ENCODE measurements at regions not wholly inside any gene's neighbourhood (a gene's known extent, or its start where the extent isn't known, plus 50 kb on each side); places are given as distances from the start of the nearest gene placed in this dataset.
"Not testable (repeated sequence)": the region's sequence is repeated elsewhere in the genome, so short reads cannot be mapped to it uniquely, and the experiment has no call there.

DNA sequence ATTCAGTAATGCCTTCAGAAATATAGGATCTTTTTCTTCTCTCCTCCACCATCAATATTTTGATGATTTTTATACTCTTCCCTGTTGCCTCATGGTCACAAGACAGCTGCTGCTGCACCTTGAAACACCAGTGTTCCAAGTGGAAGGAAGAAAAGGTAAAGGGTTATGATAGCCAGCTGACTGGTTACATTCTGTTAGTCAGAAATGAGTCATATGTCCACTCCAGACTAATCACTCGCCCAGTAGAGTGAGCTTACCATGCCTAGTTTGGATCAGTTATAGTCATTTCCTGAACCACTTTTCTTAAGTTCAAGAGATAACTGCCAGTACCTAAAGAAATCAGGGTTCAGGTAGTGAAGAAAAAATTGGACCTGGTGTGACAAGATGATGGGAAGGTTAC, 532.3 kb upstream of the SMIM31 start:
- no peak for DNase-seq

- no peak for DNase-seq
Observed at GRCh38 chr4:164224871-164225270, 529.1 kb upstream of the SMIM31 start.

GRCh38 chr4:164229255-164229654, 524.7 kb upstream of the SMIM31 start:
- DNase-seq: no peak

DNA sequence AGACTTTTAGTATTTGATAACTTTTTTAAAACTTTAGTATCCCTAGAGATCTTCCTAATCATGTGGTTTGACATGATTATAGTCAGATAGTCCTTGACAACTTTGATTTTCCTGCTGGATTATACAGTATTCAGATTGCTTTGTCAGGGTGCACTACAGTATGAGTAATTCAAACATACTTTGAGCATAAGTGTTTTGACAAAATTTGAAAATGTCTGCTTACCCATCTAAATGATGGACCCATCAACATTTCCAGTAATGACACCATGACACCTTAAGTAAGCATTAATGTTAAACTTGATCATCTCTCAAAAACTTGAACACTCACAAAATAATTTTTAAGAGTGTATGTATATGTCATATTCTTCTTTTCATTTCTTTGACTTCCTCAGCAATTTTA, 514.5 kb upstream of the SMIM31 start:
- no peak for DNase-seq

GRCh38 chr4:164239976-164240375, 514.0 kb upstream of the SMIM31 start:
- DNase-seq: no peak

- no peak for DNase-seq
Observed at GRCh38 chr4:164251257-164251656, 502.7 kb upstream of the SMIM31 start.

DNA sequence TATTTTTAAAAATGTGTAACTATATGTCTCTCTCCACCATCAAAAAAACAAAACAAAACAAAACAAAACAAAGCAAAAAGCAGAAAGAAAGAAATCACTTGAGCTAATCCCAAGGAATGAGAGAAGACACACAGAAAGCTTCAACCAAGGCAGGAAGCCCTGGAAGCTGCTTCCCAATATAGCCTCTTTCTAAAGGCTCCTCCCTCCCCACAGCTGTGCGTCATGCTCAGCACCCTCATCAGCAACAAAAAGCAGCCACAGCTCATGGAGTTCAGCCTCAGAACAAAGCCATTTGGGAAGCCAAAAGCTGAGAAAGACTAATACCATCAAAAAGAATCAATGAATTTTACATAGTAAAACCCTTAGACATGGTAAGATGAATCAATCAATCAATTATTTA, 501.6 kb upstream of the SMIM31 start:
- DNase-seq: no peak

DNA sequence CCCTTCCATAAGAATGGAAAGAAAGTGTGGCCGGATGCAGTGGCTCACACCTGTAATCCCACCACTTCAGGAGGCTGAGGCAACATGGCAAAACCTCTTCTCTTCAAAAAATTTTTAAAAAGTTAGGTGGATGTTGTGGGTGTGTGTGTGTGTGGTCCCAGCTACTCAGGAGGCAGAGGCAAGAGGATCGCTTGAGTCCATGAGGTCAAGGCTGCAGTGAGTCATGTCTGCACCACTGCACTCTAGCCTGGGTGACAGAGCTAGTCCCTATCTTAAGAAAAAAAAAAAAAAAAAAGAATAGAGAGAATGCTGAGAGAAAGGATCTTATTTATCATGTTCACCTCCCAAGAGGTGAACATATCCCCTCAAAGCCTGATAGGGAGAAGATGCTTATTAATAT, 492.1 kb upstream of the SMIM31 start:
- DNase-seq: no peak

GRCh38 chr4:164262508-164262907, 491.4 kb upstream of the SMIM31 start:
- not testable (repeated sequence) for DNase-seq

DNA sequence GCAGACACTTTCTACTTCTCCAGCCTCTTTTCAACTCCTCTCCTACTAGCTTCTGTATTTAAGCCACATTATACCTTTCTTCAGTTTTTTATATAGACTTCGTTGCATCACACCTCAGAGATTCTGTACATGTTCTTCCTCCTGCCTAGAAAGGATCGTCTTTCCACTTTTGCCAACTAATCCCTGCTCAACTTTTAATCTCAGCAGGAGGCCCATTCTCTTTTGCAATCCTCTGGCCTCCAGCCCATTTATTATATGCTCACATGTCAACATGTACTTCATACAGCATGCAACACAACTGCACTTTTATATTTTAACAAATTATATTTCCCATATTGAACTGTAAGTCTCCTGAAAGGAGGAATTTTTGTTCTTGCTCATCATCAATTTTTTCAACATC, 476.5 kb upstream of the SMIM31 start:
- not testable (repeated sequence) for DNase-seq

- no peak for DNase-seq
Observed at GRCh38 chr4:164287173-164287572, 466.8 kb upstream of the SMIM31 start.

- no peak for DNase-seq
Observed at GRCh38 chr4:164288578-164288977, 465.4 kb upstream of the SMIM31 start.

DNA sequence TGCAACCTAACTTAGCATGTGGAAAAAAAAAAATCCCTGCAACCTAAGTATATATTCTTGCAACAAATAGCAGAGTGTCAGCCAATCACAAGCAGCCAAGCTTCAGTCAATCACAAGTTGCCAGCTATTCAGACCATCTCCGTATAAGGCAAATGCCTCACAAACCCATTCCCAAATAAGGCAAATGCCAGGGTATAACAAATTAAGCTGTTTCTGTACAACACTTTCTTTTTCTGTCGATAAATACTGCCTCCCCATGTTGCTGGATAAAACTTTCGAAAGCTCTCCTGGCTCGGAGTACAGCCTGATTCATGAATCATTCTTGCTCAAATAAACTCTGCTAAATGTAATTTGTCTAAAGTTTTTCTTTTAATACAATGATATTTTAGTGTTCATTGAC, 460.7 kb upstream of the SMIM31 start:
- no peak for DNase-seq

GRCh38 chr4:164293743-164294142, 460.2 kb upstream of the SMIM31 start:
- DNase-seq: no peak

- DNase-seq: no peak
Observed at GRCh38 chr4:164301430-164301829, 452.5 kb upstream of the SMIM31 start.

GRCh38 chr4:164304101-164304639, 449.8 kb upstream of the SMIM31 start:
- DNase-seq: no peak

DNA sequence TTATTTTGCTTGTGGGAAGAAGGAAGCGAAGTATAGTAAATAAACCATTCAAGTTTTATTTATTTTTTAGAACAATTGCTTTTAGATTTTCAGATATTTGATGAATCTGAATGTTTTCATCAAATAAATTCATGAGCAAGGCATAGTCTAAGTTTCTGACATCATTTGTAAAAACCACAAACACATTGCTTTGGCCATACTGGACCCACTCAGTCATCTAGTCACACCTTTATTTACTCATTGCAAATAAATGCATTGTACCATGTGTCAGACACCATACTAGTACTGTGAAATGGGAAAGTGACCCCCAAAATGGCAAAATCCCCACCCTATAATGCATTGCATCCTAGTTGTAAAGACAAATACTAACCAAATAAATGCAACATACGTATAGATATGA, 449.1 kb upstream of the SMIM31 start:
- no peak for DNase-seq

DNA sequence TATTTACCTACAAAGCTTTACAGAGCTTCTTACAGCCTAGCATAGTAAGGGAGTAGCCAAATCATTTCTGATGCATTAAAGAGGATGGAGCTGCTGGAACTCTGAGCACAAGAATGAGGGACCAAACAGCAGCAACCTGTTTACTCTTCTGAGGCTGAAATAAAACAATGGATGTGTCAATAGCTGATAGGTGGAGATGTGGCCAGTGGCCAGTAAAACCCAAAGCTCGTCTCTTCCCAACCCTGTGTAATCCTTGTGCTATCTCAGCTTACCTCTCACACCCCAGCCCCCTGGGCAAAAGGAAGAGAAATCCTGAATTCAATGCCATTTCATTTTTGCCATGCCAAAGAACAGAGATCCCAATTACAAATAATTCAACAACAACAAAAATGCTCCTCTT, 446.7 kb upstream of the SMIM31 start:
- no peak for DNase-seq

DNA sequence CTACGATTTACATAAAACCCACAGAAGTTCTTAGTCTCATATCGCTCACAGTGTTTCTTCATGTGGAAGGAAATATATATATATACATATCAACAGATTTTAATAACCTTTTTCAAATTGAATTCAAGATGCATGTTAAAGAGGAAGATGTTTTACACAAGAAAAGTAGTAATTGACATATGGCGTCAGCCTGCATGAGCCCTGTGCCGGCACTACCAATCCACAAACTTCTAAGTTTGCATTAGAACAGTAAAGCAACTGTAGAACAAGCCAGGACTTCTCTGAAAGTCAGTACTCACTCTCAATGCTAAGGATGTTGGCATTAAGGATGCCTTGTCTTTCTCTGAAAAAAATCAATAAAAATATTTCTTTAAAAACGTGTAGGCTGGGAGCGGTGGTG, 441.3 kb upstream of the SMIM31 start:
- no peak for DNase-seq

DNA sequence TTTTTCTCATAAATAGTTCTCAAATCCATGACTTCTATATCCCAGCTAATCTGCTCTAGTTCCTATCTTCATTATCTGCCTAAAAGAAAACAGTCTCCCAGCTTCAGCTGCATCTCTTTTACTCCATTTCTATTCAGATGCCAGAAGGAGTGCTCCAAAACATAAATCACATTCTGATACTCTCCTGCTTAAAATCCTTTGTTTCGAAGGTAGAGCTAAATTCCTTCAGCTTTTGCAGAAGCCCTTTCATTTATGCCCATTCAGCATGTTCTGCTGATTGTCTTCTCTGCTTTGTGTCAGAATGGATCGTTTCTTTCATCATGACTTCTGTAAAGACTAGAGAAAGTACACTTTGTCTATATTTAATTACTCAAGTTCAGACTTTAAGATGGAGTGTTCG, 440.1 kb upstream of the SMIM31 start:
- DNase-seq: no peak

DNA sequence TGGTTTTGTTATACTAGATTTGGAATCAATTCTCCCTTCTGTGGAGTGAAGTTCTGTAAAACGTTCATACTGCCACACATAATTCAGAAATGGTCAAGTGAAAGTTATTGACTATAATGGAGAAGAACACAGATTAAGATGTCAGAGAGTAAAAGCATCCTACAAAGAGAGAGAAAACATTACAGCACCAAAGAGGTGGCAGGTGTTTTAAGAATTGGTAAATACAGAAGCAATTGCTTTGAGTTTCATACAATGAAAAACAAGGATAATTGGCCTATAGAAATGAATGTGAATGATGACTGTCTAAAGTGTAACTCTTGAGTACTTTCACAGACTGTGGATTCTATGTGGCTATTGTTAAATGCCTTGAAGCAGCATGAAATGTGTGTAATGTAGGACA, 435.6 kb upstream of the SMIM31 start:
- no peak for DNase-seq

DNA sequence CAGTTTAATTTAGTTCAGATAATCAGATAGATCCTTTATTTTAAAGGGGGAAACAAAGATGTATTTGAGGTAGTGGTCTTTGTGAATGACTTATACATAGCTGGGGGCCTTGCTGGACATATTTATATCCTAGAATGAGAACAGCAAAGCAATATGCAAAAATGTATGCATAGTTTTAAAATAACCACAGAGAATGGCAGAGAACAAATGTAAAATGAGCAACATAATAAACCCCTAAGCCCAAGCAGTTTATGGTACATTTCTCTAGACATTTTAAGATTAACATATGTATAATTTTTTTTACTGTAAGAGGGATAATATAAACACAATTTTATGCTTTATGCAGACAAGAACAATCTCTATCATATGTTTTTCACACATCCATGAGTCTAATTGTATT, 434.2 kb upstream of the SMIM31 start:
- no peak for DNase-seq

- DNase-seq: no peak
Observed at GRCh38 chr4:164320847-164321246, 433.1 kb upstream of the SMIM31 start.

GRCh38 chr4:164326056-164326455, 427.9 kb upstream of the SMIM31 start:
- no peak for DNase-seq

DNA sequence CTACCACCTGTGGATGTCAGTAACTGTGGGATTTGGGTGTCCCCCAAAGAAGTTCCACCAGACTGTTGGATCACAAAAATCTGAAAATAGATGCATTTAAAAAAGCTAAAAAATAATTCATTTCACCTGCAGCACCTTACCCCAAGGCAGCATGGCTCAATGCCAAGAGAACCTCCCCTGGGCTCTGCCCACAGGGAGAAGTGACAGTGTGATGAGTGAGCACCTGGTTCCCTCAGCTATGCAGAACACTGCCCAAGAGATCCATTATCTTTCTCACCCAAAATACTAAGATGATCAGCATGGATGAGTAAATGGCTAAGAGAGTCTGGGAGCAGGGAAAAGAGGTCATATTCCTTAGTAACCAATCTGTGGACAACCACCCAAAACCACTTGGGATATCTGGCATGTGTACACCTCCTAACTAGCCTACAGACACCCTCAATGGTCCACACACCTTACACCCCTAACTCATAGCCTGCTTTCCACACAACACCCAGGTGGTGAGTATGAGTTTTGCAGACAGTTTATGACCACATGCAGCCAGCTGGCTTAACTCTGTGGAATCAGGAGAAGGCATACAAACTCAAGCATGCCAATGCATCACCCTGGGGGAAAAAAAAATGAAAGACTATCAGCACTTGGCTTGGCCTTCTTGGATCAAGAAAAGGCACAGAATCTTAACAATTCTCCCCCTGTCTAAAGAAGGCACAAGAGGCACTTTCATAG, 416.5 kb upstream of the SMIM31 start:
- no peak for DNase-seq
